DND-41 (cell line): ENCODE measurements at regions not wholly inside any gene's neighbourhood (a gene's known extent, or its start where the extent isn't known, plus 50 kb on each side); places are given as distances from the start of the nearest gene placed in this dataset.
"Not testable (repeated sequence)": the region's sequence is repeated elsewhere in the genome, so short reads cannot be mapped to it uniquely, and the experiment has no call there.

ENCODE experiments used
- ATAC-seq: fragments of 200-7000 bp; cut with Tn5 transposase; 3 replicates; pipeline ENCODE4 v1.9.1; 2021; ENCODE audit warnings: low read depth; ENCODE audit not compliant: insufficient read depth
- DNase-seq: peaks from one replicate; pipeline ENCODE4 v3.0.0-alpha.2; 2020
- H2AFZ ChIP-seq: 2 replicates; pipeline ENCODE4 v1.6.0; 2012; ENCODE audit warnings: low read depth, low read length
- H3K27ac ChIP-seq: 2 replicates; pipeline ENCODE4 v1.5.1; 2012; ENCODE audit warnings: low read length, inconsistent platforms
- H3K27me3 ChIP-seq: fragments of 200-600 bp; sonication (generic); 2 replicates; pipeline ENCODE4 v1.6.0; 2012; ENCODE audit warnings: low read length, mild to moderate bottlenecking, inconsistent platforms; ENCODE audit not compliant: insufficient read depth, poor library complexity
- H3K36me3 ChIP-seq: 2 replicates; pipeline ENCODE4 v1.5.1; 2012; ENCODE audit warnings: low read length, inconsistent platforms; ENCODE audit not compliant: insufficient read depth
- H3K4me1 ChIP-seq: 2 replicates; pipeline ENCODE4 v1.5.1; 2012; ENCODE audit warnings: mild to moderate bottlenecking, low read length; ENCODE audit not compliant: insufficient read depth
- H3K4me2 ChIP-seq: 2 replicates; pipeline ENCODE4 v1.6.0; 2012; ENCODE audit warnings: mild to moderate bottlenecking, moderate library complexity, low read length, inconsistent platforms; ENCODE audit not compliant: insufficient read depth
- H3K4me3 ChIP-seq, 2 experiments: fragments of 200-600 bp in 1 of 2; shearing (Covaris generic) in 1 of 2; 2 replicates each; pipeline ENCODE4 v1.5.1; 2012 to 2016; ENCODE audit warnings: inconsistent platforms in 2 of 2, low read length in 2 of 2, mild to moderate bottlenecking in 2 of 2, low read depth in 1 of 2, moderate library complexity in 1 of 2
- H3K79me2 ChIP-seq: 2 replicates; pipeline ENCODE4 v1.6.0; 2012; ENCODE audit warnings: low read length, inconsistent platforms; ENCODE audit not compliant: insufficient read depth
- H3K9ac ChIP-seq: 2 replicates; pipeline ENCODE4 v1.6.0; 2012; ENCODE audit warnings: low read depth, mild to moderate bottlenecking, inconsistent platforms, low read length, moderate library complexity
- H3K9me3 ChIP-seq: 2 replicates; pipeline ENCODE4 v1.5.1; 2012; ENCODE audit warnings: low read length, moderate library complexity, mild to moderate bottlenecking, inconsistent platforms; ENCODE audit not compliant: insufficient read depth, severe bottlenecking
- H4K20me1 ChIP-seq: 2 replicates; pipeline ENCODE4 v1.6.0; 2012; ENCODE audit warnings: low read length; ENCODE audit not compliant: insufficient read depth
- CTCF ChIP-seq: IDR thresholded peaks from 2 replicates; pipeline ENCODE4 v1.5.1; 2012; ENCODE audit warnings: borderline replicate concordance, low read length, moderate library complexity, mild to moderate bottlenecking; ENCODE audit not compliant: poor library complexity, severe bottlenecking; ENCODE audit errors: extremely low read depth
- EZH2 ChIP-seq: IDR thresholded peaks from 3 replicates; pipeline ENCODE4 v1.6.1; 2012; ENCODE audit warnings: borderline replicate concordance, low read depth, mild to moderate bottlenecking, moderate library complexity, low read length, inconsistent platforms; ENCODE audit not compliant: severe bottlenecking

GRCh38 chr7:142469696-142470543, 212.1 kb upstream of the PRSS58 start:
- no peak overlapping the region for H2AFZ ChIP-seq
- DNase-seq (no peak), ATAC-seq (0 out of 3 replicates have a peak, but pooled peaks have one; percentile 22)
- peak overlapping the region; percentile 60 for H3K27ac ChIP-seq
- H3K4me1 ChIP-seq: peaks cover 34% of the 10 kb centered on the region
- H3K79me2 ChIP-seq: no peaks in the 10 kb centered on the region
- no peaks in the 10 kb centered on the region for H3K27me3 ChIP-seq
- H3K4me3 ChIP-seq: no peak overlapping the region
- no peaks in the 10 kb centered on the region for H4K20me1 ChIP-seq
- no peaks in the 10 kb centered on the region for H3K9me3 ChIP-seq
- TF ChIP-seq EZH2: no peak
- TF ChIP-seq CTCF: no peak
- H3K4me2 ChIP-seq: no peak overlapping the region
- H3K9ac ChIP-seq: no peak overlapping the region
- no peaks in the 10 kb centered on the region for H3K36me3 ChIP-seq

GRCh38 chr7:142468871-142469665, 211.2 kb upstream of the PRSS58 start:
- H3K4me1 ChIP-seq: peaks cover 34% of the 10 kb centered on the region
- no peak; the same call in 2 of the 3 replicates for ATAC-seq
- H3K36me3 ChIP-seq: no peaks in the 10 kb centered on the region
- H3K4me3 ChIP-seq: no peak overlapping the region
- TF ChIP-seq EZH2 (no peak), CTCF (no peak)
- no peak for DNase-seq
- no peak overlapping the region for H3K4me2 ChIP-seq
- no peaks in the 10 kb centered on the region for H4K20me1 ChIP-seq
- H3K27me3 ChIP-seq: no peaks in the 10 kb centered on the region
- H3K27ac ChIP-seq: peak overlapping the region; percentile 60
- H3K9me3 ChIP-seq: no peaks in the 10 kb centered on the region
- H2AFZ ChIP-seq: no peak overlapping the region
- no peak overlapping the region for H3K9ac ChIP-seq
- H3K79me2 ChIP-seq: peaks cover 4% of the 10 kb centered on the region; the same call in 1 of the 2 replicates

GRCh38 chr7:142467056-142467655, 209.3 kb upstream of the PRSS58 start:
- not testable (repeated sequence) for H3K36me3 ChIP-seq, DNase-seq, ATAC-seq, H3K9ac ChIP-seq, H3K27me3 ChIP-seq, H3K9me3 ChIP-seq, H2AFZ ChIP-seq, H4K20me1 ChIP-seq, H3K4me2 ChIP-seq, H3K4me3 ChIP-seq
- Histone ChIP-seq H3K4me1 (peaks cover 52% of the 10 kb centered on the region), H3K27ac (peak overlapping the region; percentile 26), H3K79me2 (peaks cover 21% of the 10 kb centered on the region)
- peak; percentile 25 for TF ChIP-seq CTCF
